ENCODE measurements at regions not wholly inside any gene's neighbourhood (a gene's known extent, or its start where the extent isn't known, plus 50 kb on each side); places are given as distances from the start of the nearest gene placed in this dataset.

- H3K4me3 ChIP-seq = no peak overlapping the region
- no peaks in the 10 kb centered on the region for H3K27me3 ChIP-seq
- peak overlapping the region; percentile 79 for H3K27ac ChIP-seq
- H3K36me3 ChIP-seq = no peaks in the 10 kb centered on the region
- TF ChIP-seq EP300 (IDR thresholded peaks at IDR 0.05) = no peak
- TF ChIP-seq CTCF (IDR thresholded peaks at IDR 0.05) = no peak
- no peak for TF ChIP-seq POLR2AphosphoS5 (IDR thresholded peaks at IDR 0.05)
- TF ChIP-seq POLR2A (IDR thresholded peaks at IDR 0.05) = no peak
- DNase-seq (ENCODE audit: low spot score in 2 of 2) = no peak
- 37% methylated on average over 4 of the region's 4 CpGs for WGBS
- H3K9me3 ChIP-seq = no peaks in the 10 kb centered on the region
- H3K4me1 ChIP-seq = peaks cover 59% of the 10 kb centered on the region
These were observed 51.9 kb upstream of the JAK2 start for GRCh38 chr9:4933177-4933576.

- Histone ChIP-seq H3K4me1 (peaks cover 63% of the 10 kb centered on the region), H3K27me3 (no peaks in the 10 kb centered on the region), H3K27ac (peak overlapping the region; percentile 79), H3K36me3 (no peaks in the 10 kb centered on the region), H3K4me3 (no peak overlapping the region), H3K9me3 (no peaks in the 10 kb centered on the region)
- WGBS = 68% methylated on average over 2 of the region's 2 CpGs
- TF ChIP-seq EP300 (IDR thresholded peaks at IDR 0.05) = no peak
- TF ChIP-seq POLR2A (IDR thresholded peaks at IDR 0.05) = no peak
- TF ChIP-seq POLR2AphosphoS5 (IDR thresholded peaks at IDR 0.05) = no peak
- no peak for TF ChIP-seq CTCF (IDR thresholded peaks at IDR 0.05)
- DNase-seq (ENCODE audit: low spot score in 2 of 2) = no peak
These were observed 51.2 kb upstream of the JAK2 start for GRCh38 chr9:4933861-4934260.

- no peak for DNase-seq (ENCODE audit: low spot score in 2 of 2)
- TF ChIP-seq CTCF (IDR thresholded peaks at IDR 0.05) = no peak
- TF ChIP-seq POLR2A (IDR thresholded peaks at IDR 0.05) = no peak
- no peak for TF ChIP-seq POLR2AphosphoS5 (IDR thresholded peaks at IDR 0.05)
- no peak for TF ChIP-seq EP300 (IDR thresholded peaks at IDR 0.05)
- H3K27me3 ChIP-seq = no peaks in the 10 kb centered on the region
- no peaks in the 10 kb centered on the region for H3K36me3 ChIP-seq
- peaks cover 70% of the 10 kb centered on the region for H3K4me1 ChIP-seq
- H3K4me3 ChIP-seq = no peak overlapping the region
- WGBS = 67% methylated on average over 4 of the region's 4 CpGs
- H3K9me3 ChIP-seq = no peaks in the 10 kb centered on the region
- no peak overlapping the region for H3K27ac ChIP-seq
These were observed 49.9 kb upstream of the JAK2 start for GRCh38 chr9:4935001-4935672.
